Stimulated activated CD4-positive, alpha-beta T cell treated with anti-CD3 and anti-CD28 coated beads, Interleukin-15, amount 100 ng/mL, for 48 hours (primary cell): ENCODE measurements at regions not wholly inside any gene's neighbourhood (a gene's known extent, or its start where the extent isn't known, plus 50 kb on each side); places are given as distances from the start of the nearest gene placed in this dataset.
"Not testable (repeated sequence)": the region's sequence is repeated elsewhere in the genome, so short reads cannot be mapped to it uniquely, and the experiment has no call there.

Source experiments
- DNase-seq, 2 donors: peaks; one replicate each; pipeline ENCODE4 v3.0.0-alpha.2; 2020; ENCODE audit warnings: low read depth in 2 of 2

DNA sequence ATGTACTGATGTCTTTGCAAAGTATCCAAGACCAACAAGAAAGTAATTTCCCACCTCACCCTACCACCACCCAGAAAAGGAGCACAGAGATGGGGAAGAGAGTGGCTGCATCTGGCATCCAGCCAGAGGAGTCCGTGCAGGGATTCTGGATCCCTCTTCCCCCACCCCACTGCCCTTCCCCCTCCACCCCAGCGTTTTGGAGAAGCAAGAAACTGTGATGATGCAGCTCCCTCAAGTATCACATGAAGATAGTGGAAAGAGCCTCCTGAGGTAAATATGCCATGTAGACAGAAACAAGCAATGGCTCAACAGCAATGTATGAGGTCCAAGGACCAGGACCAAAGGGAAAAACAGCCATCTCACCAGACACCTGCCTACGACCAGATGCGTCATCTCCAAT, 153.8 kb downstream of the DEPDC1B start:
- no peak for DNase-seq

DNA sequence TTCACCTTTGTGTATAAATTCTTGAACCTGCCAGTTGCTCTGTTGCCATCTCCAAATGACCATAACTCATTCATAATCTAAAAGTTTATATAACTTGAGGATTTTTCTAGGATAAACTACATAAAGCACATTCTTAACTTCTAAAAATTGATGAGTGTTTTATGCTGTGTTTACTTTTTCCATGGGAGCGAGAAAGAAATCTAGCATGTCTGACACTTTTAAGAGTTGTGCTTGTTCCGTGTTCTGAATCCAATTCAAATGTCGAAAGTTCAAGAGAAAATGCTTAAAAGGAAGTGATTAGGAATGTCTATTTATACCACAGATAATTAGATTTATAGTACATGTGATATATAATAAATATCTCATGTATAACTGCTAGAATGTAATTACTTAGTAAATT, 154.4 kb downstream of the DEPDC1B start:
- DNase-seq, result no peak

DNA sequence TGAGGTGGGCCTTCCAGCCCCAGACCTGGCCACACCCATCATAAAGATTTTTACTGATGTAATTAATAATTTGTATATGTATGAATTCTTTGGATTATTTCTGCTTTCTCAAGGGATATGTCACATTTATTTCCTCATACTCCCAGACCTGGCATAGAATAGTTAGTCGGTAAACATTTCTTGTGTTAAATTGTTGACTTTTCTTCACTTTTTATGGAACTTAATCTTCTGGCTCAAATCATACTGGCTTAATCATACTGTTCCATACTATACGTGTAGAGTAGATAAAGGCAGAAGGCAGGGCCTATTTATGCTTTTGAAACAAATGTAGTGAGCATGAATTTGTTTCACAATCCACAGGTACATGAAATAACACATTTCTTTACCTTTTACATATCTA, 155.8 kb downstream of the DEPDC1B start:
- DNase-seq, result no peak

DNA sequence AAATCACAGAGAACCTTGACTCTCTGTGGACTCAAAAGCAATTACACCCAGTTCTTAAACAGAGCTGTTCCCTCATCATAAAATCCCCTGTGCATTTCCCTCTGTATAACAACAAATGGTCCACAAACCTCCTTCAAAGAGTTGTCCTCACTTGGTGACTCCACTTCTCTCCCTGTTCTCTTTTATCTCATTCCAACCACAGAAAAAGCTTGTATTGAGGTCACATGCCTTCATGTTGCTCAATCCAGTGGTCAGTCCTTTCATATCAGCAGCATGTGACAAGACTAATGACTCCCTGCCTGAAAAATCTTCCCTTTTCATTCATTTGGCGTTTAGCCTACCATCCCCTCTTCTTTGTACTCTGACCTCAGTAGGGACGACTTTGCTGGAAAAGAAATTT, 158.0 kb downstream of the DEPDC1B start:
- DNase-seq, result no peak

DNA sequence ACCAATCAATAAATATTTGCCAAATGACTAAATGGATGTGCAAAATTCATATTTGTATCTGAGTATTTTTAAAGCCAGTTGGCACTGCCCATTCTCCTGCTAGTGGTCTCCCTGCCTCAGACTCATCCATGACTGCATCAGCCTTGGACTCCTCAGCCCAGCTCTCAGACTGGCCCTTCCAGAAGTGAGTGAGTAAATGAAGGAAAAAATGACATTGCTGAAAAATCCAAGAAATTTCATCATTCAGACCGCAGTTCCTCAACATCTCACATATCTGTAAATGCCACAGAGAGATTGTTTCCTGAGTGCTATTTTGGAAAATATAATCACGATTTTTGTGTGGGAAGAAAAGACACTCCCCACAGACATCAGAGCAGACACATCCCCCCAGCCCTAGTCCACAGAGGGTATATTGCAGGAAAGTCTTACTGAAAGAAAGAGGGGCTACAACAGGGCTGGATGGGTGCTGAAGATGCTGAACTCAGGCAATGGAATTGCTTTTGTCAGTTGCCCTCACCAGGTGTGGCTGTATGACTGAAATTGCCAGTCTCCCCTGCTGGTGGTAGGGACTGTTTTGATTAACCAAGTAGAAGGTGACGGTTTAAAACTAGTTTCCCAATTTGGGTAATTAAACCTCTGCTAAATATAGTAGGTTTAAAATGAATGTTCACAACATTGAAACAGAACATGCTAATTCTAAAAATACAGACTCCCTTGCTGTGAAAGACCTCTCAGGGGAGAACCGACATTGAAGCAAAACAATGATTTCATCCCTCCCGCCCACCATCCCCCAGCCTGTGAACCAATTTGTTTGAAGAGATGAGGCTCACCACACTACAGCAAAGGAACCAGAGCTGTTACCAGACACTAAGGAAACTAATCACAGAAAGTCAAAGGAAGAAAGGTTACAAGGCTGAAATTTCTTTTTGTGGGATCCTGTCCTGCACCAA, 158.8 kb downstream of the DEPDC1B start:
- no peak for DNase-seq

DNA sequence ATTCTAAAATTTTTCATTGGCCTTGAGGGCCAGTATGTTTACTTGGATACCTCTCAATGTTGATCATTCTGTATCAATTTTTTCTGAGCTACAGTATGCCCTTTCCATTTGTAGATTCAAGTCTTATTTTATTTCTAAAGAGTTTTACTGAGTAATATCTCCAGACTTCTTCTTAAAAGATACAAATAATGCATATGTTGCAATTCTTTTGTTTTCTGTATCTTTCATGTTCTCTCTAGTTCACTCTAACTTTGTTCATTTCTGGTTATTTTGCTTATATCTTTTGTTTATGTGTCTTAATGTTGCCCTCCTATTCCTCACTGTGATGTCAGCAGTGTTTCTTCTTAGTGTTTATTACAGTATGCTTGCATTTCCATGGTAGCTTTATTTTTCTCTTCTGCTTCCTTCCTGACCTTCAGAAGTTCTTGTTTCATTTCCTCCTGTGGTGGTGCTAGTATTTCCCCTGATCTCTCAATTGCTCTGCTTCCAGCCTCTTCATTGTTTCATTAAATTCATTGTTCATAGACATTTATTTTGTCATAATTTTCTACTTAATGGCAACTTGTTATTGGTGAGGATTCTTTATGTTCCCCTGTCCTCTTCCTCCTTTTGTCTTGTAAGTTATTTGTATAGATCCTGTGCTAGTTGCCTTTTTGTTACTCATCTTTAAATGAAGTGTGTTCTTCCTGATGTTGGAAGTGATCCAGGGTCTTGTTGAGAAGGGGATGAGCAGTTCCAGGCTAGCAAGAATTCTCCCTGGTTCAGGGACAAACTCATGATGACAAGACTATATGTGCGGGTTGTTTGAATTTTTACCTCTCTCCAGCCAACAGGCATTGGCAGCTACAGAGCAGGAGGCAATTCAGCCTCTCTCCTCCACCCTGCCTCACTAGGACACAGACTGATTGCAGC, 160.8 kb downstream of the DEPDC1B start:
- DNase-seq, result no peak

DNA sequence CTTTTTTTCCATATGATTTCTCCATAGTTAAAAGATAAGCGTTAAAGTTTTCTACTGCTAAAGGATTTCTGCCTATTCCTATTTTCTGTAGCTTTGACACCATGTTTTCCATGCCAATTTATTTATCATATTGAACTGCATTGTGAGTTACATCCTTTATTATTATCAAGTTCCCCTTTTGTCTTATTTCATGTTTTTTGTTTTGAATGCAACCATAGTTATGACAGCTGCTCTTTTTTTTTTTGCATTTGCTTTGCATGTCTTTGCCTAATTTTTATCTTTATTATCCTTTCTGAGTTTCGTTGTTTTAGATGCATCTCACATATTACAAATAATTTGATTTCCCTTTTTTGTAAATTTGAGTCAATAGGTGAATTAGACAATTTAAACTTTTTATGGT, 161.5 kb downstream of the DEPDC1B start:
- DNase-seq, result no peak

DNA sequence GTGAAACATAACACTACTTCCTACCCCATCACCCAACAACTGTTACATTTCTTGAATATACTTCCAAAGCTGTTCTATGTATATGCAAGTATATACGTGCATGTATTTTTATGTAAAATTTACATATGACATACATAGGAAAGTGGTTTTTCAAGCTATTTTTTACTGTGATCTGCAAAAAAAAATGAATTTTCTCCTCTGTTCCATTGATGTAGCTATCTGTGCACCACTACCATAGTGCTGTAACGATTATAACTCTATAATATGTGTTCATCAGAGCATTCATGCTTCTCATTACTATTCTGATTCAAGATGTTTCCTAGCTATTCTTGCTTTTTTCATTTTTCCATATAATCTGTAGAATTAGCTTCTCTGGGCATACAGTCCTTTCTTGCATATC, 164.0 kb downstream of the DEPDC1B start:
- no peak for DNase-seq

DNA sequence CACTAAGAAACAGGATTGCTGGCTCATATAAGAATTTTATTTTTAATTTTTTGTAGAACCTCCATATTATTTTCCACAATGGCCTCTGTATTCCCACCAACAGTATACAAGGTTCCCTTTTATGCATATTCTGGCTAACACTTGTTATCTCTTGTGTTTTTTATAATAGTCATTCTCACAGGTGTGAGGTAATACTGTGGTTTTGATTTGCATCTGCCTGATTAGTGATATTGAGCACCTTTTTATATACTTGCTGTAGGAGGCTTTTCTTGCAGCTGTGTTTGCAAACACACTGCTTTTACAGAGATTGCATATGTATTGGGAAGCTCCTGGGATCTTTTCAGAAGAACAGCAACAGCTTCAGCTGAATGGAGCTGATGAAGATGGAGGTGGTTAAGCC, 164.8 kb downstream of the DEPDC1B start:
- no peak for DNase-seq

DNA sequence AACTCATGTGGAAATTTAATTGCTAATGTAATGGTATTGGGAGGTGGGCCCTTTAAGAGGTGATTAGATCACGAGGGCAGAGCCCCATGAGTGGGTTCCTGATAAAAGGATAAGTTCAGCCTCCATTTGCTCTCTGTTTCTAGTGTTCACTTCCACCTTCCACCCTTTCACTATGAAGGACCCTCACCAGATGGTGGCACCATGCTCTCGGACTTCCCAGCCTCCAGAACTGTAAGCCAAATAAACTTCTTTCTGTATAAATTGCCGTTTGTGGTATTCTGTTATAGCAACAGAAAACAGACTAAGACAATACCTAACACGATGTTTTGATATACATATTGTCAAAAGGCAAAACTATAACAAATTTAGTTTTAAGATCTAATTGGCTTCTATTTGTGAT, 166.2 kb downstream of the DEPDC1B start:
- DNase-seq, result no peak

DNA sequence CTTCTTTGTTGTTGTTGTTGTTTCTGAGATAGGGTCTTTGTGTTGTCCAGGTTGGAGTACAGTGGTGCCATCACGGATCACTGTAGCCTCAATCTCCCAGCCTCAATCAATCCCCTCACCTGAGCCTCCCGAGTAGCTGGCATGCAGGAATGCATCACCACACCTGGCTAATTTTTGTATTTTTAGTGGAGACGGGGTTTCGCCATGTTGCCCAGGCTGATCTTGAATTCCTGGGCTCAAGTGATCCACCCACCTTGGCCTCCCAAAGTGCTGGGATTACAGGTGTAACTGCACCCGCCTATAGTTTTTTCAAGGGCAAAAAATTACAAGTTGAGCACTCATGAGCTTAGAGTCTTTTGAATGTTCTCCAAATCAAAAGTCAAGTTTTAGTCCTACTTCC, 167.2 kb downstream of the DEPDC1B start:
- DNase-seq, result not testable (repeated sequence)

DNA sequence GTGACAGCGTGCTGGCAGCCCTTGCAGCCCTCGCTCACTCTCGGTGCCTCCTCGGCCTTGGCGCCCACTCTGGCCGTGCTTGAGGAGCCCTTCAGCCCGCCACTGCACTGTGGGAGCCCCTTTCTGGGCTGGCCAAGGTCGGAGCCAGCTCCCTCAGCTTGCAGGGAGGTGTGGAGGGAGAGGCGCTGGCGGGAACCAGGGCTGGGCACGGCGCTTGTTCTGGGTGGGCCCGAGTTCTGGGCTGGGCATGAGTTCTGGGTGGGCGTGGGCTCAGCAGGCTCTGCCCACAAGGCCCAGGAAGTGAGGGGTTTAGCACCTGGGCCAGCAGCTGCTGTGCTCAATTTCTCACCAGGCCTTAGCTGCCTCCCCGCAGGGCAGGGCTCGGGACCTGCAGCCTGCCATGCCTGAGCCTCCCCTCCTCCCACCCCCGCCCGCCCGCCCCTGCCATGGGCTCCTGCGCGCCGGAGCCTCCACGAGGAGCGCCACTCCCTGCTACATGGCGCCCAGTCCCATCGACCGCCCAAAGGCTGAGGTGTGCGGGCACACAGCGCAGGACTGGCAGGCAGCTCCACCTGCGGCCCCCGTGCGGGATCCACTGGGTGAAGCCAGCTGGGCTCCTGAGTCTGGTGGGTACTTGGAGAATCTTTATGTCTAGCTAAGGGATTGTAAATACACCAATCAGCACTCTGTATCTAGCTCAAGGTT, 169.7 kb downstream of the DEPDC1B start:
- DNase-seq, result not testable (repeated sequence)

DNA sequence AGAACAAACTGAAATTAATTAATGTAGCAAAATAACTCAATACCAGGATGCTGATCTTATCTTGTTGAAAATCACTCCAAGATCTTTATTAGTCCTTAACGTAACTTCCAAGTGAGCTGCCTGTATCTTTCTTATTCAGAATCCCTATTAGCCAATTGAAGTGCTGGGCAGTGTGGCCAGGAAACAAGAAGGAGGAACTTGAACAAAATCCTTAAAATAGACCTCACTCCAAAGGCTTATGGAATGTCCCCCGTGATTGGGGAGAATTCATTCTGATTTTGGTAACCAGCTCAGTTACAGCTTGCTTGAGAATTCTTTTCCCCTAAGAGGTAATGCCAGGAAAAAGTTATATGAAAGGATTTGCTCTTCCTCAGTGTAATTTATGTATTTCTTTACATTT, 171.0 kb downstream of the DEPDC1B start:
- DNase-seq, result no peak

DNA sequence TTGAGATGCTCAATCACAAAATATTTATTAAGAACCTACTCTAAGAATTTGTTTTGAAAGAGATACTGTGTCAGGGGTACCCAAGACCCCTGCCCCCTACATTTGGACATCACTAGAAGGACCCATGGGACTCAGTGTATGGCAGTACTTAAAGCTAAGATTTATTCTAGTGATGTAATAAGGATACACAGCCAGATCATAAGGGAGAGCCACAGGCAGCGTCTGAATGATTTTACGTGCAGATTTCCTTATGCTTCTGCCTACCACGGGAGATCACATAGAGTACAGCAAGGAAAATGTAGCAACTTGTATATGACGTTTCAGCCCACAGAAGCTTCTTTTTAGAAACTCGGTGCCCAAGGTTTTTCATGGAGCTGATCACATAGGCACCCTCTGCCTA, 172.9 kb downstream of the DEPDC1B start:
- no peak for DNase-seq

DNA sequence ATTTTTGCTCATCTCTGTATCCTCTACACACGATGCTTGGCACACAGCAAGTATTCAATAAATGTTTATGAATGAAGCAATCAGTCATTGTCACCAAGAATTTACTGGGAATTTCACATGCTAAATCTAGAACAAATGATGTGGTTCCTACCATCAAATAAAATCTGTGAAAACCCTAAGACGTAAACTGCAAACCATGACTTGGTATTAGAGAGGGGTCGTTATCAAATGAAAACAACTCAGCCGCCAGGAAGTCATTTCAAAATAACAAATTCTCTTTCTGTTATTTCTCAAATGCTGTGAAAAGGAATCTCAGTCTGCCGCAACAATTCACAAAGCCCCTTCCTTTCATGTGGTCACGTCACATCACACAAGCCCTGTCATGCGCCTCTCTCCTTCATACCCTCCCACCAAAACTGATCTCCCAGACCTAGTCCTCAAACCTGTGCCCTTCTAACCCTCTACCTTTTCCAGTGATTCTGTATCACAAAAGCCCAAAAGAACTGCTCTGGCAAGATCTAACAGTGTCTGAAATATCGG, 173.6 kb downstream of the DEPDC1B start:
- DNase-seq, result no peak

DNA sequence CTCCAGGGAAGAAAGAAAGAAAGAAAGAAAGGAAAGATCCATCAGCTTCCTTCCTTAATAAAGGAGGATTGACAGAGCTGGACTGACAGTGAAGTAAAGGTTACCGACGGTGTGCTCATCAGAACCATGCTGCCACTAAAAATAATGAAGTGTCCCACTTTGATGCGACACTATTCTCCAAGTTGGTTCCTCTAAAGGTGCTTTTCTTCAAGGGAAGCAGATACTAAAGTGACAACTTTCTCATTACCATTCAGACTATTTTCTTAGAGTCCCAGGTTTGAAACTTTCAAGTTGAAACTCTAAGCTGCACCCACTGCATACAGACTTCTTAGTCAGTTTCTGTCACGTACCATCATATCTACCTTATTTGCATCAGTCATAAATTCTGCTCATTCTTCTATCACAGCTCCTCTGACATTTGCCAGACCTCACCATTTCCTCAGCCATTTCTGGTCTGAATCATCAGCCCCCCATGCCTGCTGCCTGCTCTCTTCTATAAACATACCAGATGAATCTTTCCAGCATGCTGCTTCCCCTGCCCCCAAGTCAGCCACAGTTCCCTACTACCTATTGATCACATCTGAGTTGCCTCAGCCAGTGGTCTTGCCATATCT, 177.6 kb downstream of the DEPDC1B start:
- DNase-seq, result no peak

DNA sequence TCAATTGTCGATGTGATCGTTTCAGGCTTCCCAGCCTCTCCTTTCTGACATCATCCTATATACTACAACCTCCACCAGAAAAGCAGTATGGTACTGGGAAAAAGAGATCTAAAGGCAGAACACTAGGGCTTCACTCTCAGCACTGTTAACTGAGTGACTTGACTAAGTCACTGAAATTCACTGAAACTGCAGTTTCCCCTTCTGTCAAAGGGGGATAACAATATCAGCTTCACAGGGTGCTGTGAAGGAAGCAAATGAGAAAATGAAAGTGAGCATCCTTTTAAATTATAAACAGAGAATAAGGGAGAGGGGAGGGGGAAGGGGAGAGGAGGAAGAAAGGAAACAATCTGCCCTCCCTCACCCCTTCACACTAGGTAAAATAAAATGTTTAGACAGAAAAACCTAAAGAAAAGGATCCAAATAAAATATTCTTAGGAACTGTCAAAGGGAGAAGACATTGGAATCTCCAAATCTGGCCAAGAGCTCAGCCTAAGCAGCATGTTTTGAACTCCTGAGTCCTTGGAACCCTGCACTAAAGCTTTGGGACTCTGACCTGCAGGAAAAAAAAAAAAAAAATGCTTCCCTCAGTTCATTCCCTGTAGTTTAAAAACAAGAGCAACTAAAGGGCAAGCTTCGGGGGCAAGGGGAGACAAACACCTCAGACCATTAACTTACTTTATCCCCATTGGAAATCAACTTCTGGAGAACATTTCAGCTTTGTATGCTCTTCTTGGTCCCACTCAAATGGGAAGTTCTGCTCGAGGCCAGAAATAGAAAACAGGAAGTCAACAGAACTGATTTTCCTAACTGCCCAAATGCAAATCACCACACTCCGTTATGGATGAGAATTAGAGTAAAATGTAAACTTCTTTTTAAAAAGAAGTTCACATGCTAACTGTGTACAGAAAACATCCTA, 178.3 kb downstream of the DEPDC1B start:
- DNase-seq, result no peak

DNA sequence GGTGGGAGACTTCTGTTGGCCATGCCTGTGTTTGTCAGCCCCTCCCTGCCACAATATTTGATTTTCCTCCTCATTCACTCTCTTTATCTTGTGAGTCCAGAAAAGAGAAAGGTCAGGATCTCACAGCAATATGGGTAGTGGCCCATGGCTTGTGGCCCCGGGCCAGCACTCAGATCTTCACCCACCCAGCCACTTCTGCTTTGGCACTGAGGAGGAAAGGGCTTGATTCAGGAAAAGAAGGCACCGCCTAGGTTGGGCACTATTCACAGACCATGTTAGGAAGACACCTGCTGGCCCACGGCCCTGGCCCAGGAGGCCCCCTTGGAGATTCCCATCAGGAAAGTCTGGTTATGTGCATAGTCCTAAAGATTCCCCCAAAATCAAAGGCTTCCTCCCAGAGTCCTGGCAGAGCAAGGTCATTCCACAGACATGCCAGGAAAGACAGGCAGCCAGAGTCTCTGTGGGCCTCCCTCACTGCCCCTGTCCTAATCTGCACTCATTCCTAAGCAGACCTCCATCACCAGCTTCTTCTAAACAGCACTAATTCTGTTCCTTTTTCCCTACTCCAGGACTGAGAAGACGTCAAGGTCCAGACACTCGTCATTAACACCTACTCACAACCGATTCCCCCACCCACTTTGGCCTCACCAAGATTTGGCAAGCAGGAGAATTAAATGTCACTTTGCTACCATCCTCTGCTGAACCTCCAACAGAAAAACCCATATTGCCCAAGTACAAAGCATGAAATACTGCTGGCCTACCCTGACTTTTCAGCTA, 179.3 kb downstream of the DEPDC1B start:
- no peak for DNase-seq

DNA sequence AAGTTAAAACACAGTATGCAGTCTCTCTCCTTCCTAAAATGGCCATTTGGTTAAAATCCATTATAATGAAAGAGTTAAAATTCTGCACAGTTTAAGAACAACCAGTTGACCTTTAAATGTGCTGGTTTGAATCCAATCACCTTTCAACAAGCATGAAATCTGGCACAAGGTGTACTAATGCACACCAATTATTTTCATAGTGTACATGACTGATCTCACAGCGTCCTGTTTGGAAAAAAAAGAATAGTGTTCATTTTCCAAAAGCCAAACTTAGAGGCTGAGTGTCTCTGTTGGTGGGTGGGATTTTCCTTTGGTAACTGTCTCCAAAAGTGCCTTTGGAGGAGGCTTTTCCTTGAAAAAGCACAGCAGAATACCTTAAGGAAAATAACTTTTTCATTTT, 180.6 kb downstream of the DEPDC1B start:
- no peak for DNase-seq

DNA sequence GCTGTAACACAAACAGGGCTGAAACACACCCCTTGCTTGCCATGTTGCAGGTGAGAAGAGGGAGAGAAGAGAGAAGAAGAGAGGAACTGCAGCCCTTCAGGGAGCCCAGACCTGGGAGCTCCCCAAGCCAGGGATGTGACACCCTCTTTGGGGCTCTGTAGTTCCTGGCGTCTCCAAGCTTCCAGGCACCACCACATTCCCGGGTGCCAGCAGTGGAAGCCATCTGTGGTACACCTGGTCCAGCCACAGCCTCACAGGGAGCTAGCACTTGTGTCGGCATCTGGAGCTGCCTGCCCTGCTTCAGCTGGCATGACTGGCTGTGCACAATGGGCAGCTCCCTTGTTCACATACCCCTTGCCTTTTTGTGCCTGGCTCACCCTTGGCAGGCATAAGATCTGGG, 182.1 kb downstream of the DEPDC1B start:
- DNase-seq, result no peak
